ENCODE measurements at regions not wholly inside any gene's neighbourhood (a gene's known extent, or its start where the extent isn't known, plus 50 kb on each side); places are given as distances from the start of the nearest gene placed in this dataset.

GRCh38 chr4:14809203-14809602, 193.1 kb upstream of the CPEB2 start:
- Histone ChIP-seq H3K79me2 (ENCODE audit: control insufficient read depth, insufficient read depth, low read length) (no peaks in the 10 kb centered on the region), H3K4me1 (ENCODE audit: control insufficient read depth, extremely low read depth, insufficient read depth, low read length) (no peaks in the 10 kb centered on the region), H3K9ac (ENCODE audit: control insufficient read depth, extremely low read depth, insufficient read depth, low read length) (no peak overlapping the region), H3K36me3 (ENCODE audit: control insufficient read depth in 2 of 2, extremely low read depth in 1 of 2, insufficient read depth in 2 of 2, low read length in 2 of 2) (no peaks in the 10 kb centered on the region), H3K27me3 (ENCODE audit: control insufficient read depth, extremely low read depth, insufficient read depth, low read length) (no peaks in the 10 kb centered on the region), H3K4me2 (ENCODE audit: control insufficient read depth, extremely low read depth, insufficient read depth, low read depth, low read length) (no peak overlapping the region), H3K27ac (ENCODE audit: control insufficient read depth, insufficient read depth, low read length) (no peak overlapping the region), H4K20me1 (ENCODE audit: control insufficient read depth, extremely low read depth, insufficient read depth, low read length) (no peaks in the 10 kb centered on the region), H3K4me3 (ENCODE audit: control insufficient read depth in 2 of 3, extremely low read depth in 1 of 3, insufficient read depth in 2 of 3, low read depth in 1 of 3, low read length in 3 of 3) (no peak overlapping the region), H3K9me3 (ENCODE audit: control insufficient read depth, low read depth, low read length) (no peaks in the 10 kb centered on the region), H2AFZ (ENCODE audit: control insufficient read depth, low read length) (no peak overlapping the region), H3K9me1 (ENCODE audit: control insufficient read depth, extremely low read depth, insufficient read depth, low read length) (no peaks in the 10 kb centered on the region)
- TF ChIP-seq EZH2 (IDR thresholded peaks at IDR 0.05; ENCODE audit: low read length) (no peak), CTCF (optimal IDR thresholded peaks at IDR 0.05 in 1 of 3, IDR thresholded peaks at IDR 0.05 in 1 of 3, conservative IDR thresholded peaks at IDR 0.05 in 1 of 3; ENCODE audit: extremely low read depth in 1 of 3, insufficient read depth in 2 of 3, low read length in 3 of 3) (no peak)
- dilution Hi-C loops (cut with MboI; ENCODE audit: extremely low pct_ligation_motif_present, low sequenced_read_pairs), result no loop called here
- no peak for DNase-seq (ENCODE audit: low read depth, low spot score)
- FAIRE-seq, result no peak

DNA sequence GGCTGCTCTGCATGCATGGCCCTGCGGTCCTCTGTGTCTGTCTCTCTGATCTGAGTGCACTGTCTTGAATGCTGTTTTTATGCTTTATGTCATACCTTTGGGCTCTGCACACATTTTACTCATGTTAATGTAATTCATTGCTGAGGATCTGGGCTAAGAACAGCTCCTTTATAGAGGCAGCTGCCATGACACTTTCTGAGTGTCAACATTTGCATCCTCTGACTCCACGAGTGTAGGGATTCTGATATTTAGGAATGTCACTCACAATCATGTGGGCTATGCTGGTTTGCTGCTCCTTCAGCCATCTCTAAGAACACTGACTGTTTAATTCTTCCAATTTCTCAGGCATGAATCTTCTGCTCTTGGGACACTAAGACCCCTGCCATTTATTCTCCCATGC, 192.2 kb upstream of the CPEB2 start:
- dilution Hi-C loops (cut with MboI; ENCODE audit: extremely low pct_ligation_motif_present, low sequenced_read_pairs), result no loop called here
- no peaks in the 10 kb centered on the region for H4K20me1 ChIP-seq (ENCODE audit: control insufficient read depth, extremely low read depth, insufficient read depth, low read length)

More for the DNA sequence above, 192.2 kb upstream of the CPEB2 start:
- Histone ChIP-seq H3K9ac (ENCODE audit: control insufficient read depth, extremely low read depth, insufficient read depth, low read length) (no peak overlapping the region), H3K4me3 (ENCODE audit: control insufficient read depth in 2 of 3, extremely low read depth in 1 of 3, insufficient read depth in 2 of 3, low read depth in 1 of 3, low read length in 3 of 3) (no peak overlapping the region), H3K27me3 (ENCODE audit: control insufficient read depth, extremely low read depth, insufficient read depth, low read length) (no peaks in the 10 kb centered on the region), H3K4me1 (ENCODE audit: control insufficient read depth, extremely low read depth, insufficient read depth, low read length) (no peaks in the 10 kb centered on the region), H3K27ac (ENCODE audit: control insufficient read depth, insufficient read depth, low read length) (no peak overlapping the region), H2AFZ (ENCODE audit: control insufficient read depth, low read length) (no peak overlapping the region), H3K36me3 (ENCODE audit: control insufficient read depth in 2 of 2, extremely low read depth in 1 of 2, insufficient read depth in 2 of 2, low read length in 2 of 2) (no peaks in the 10 kb centered on the region), H3K79me2 (ENCODE audit: control insufficient read depth, insufficient read depth, low read length) (no peaks in the 10 kb centered on the region), H3K9me1 (ENCODE audit: control insufficient read depth, extremely low read depth, insufficient read depth, low read length) (no peaks in the 10 kb centered on the region), H3K4me2 (ENCODE audit: control insufficient read depth, extremely low read depth, insufficient read depth, low read depth, low read length) (no peak overlapping the region), H3K9me3 (ENCODE audit: control insufficient read depth, low read depth, low read length) (no peaks in the 10 kb centered on the region)
- no peak for FAIRE-seq
- no peak for DNase-seq (ENCODE audit: low read depth, low spot score)
- TF ChIP-seq EZH2 (IDR thresholded peaks at IDR 0.05; ENCODE audit: low read length) (no peak), CTCF (optimal IDR thresholded peaks at IDR 0.05 in 1 of 3, IDR thresholded peaks at IDR 0.05 in 1 of 3, conservative IDR thresholded peaks at IDR 0.05 in 1 of 3; ENCODE audit: extremely low read depth in 1 of 3, insufficient read depth in 2 of 3, low read length in 3 of 3) (no peak)
